ENCODE measurements at regions not wholly inside any gene's neighbourhood (a gene's known extent, or its start where the extent isn't known, plus 50 kb on each side); places are given as distances from the start of the nearest gene placed in this dataset.

DNA sequence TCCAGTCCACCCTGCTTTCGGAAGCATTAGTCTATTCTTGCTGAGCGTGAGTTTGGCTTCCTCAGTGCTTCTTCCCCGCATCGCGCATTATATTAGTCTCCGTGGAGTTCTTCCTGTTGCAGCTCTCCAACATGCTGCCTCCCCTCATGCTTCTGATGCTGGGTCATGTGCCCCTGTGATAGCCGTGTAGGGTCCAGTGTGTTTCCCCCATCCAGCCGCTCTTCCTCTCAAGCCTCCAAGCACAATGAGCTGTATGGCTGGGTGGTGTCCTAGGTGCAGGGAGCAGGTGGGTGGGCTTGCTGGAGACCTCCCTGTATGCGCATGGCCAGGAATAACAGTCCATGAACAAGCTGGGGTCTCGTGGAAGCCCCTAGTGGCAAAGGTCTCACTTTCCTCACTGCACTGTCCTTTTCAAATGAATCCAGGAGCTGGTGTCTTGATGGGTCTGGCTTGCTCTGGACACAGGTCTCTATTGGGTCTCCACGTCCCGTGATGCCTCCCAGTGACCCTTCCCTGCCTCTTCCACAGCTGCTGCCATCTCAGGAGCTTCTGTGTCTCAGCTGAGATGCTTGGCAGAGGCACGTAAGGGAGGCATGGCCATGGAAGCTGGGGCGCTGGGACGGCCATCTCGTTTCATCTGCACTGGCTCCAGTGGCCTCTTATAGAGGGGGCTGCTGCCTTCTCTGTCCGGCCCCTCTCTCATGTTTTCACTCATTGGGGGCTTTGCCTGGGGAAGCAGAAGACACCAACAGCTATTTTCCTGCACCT is 54.8 kb upstream of the HDAC4 start:
- no peak for TF ChIP-seq GABPA (IDR thresholded peaks at IDR 0.05; ENCODE audit: low read depth)
- TF ChIP-seq SPI1 (IDR thresholded peaks at IDR 0.05; ENCODE audit: borderline replicate concordance, low read depth): no peak
- no peak for TF ChIP-seq POLR2AphosphoS5 (IDR thresholded peaks at IDR 0.05; ENCODE audit: low read depth)
- TF ChIP-seq, protein P1, sequence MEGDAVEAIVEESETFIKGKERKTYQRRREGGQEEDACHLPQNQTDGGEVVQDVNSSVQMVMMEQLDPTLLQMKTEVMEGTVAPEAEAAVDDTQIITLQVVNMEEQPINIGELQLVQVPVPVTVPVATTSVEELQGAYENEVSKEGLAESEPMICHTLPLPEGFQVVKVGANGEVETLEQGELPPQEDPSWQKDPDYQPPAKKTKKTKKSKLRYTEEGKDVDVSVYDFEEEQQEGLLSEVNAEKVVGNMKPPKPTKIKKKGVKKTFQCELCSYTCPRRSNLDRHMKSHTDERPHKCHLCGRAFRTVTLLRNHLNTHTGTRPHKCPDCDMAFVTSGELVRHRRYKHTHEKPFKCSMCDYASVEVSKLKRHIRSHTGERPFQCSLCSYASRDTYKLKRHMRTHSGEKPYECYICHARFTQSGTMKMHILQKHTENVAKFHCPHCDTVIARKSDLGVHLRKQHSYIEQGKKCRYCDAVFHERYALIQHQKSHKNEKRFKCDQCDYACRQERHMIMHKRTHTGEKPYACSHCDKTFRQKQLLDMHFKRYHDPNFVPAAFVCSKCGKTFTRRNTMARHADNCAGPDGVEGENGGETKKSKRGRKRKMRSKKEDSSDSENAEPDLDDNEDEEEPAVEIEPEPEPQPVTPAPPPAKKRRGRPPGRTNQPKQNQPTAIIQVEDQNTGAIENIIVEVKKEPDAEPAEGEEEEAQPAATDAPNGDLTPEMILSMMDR (IDR thresholded peaks at IDR 0.05; ENCODE audit: insufficient read depth, low read length): no peak
- TF ChIP-seq, protein P2, sequence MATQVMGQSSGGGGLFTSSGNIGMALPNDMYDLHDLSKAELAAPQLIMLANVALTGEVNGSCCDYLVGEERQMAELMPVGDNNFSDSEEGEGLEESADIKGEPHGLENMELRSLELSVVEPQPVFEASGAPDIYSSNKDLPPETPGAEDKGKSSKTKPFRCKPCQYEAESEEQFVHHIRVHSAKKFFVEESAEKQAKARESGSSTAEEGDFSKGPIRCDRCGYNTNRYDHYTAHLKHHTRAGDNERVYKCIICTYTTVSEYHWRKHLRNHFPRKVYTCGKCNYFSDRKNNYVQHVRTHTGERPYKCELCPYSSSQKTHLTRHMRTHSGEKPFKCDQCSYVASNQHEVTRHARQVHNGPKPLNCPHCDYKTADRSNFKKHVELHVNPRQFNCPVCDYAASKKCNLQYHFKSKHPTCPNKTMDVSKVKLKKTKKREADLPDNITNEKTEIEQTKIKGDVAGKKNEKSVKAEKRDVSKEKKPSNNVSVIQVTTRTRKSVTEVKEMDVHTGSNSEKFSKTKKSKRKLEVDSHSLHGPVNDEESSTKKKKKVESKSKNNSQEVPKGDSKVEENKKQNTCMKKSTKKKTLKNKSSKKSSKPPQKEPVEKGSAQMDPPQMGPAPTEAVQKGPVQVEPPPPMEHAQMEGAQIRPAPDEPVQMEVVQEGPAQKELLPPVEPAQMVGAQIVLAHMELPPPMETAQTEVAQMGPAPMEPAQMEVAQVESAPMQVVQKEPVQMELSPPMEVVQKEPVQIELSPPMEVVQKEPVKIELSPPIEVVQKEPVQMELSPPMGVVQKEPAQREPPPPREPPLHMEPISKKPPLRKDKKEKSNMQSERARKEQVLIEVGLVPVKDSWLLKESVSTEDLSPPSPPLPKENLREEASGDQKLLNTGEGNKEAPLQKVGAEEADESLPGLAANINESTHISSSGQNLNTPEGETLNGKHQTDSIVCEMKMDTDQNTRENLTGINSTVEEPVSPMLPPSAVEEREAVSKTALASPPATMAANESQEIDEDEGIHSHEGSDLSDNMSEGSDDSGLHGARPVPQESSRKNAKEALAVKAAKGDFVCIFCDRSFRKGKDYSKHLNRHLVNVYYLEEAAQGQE (IDR thresholded peaks at IDR 0.05; ENCODE audit: insufficient replicate concordance, low read depth): no peak
- Histone ChIP-seq H3K27ac (replicated peaks) (no peak overlapping the region), H3K27me3 (ENCODE audit: insufficient read depth, poor library complexity, severe bottlenecking) (no peaks in the 10 kb centered on the region), H3K4me3 (replicated peaks; ENCODE audit: insufficient read depth, low read length) (no peak overlapping the region)
- DNase-seq (ENCODE audit: low read depth in 1 of 2, low spot score in 1 of 2): no peak

DNA sequence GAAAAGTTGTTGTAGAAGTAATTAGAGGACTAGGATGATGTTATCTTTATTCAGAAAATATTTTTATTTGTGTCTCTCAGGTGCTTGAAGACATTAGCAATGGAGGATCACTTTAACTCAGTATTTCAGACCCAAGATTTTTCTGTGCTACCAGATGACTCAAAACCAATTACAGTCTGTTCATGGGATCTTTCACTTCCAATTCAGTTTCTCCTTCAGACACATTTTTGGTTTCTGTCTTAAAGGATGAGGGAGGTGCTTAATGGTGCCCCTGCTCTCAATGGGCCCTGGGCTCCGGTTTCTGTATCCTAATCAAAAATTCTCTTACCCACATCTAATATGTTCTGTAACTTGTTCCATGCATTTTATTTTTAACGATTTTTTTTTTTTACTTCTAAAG is 53.7 kb upstream of the HDAC4 start:
- TF ChIP-seq, protein P2 (IDR thresholded peaks at IDR 0.05; ENCODE audit: insufficient replicate concordance, low read depth): no peak
- no peak for TF ChIP-seq SPI1 (IDR thresholded peaks at IDR 0.05; ENCODE audit: borderline replicate concordance, low read depth)
- TF ChIP-seq POLR2AphosphoS5 (IDR thresholded peaks at IDR 0.05; ENCODE audit: low read depth): no peak
- TF ChIP-seq GABPA (IDR thresholded peaks at IDR 0.05; ENCODE audit: low read depth): no peak
- DNase-seq (ENCODE audit: low read depth in 1 of 2, low spot score in 1 of 2): no peak
- Histone ChIP-seq H3K27ac (replicated peaks) (no peak overlapping the region), H3K4me3 (replicated peaks; ENCODE audit: insufficient read depth, low read length) (no peak overlapping the region), H3K27me3 (ENCODE audit: insufficient read depth, poor library complexity, severe bottlenecking) (no peaks in the 10 kb centered on the region)
